WTC11 (cell line): ENCODE measurements at regions not wholly inside any gene's neighbourhood (a gene's known extent, or its start where the extent isn't known, plus 50 kb on each side); places are given as distances from the start of the nearest gene placed in this dataset.

Experiments used
- NR3C1 ChIP-seq: sonication (generic); formaldehyde crosslinking; conservative IDR thresholded peaks from 2 replicates; pipeline ENCODE4 v1.8.1; 2023; ENCODE audit warnings: low read depth, mild to moderate bottlenecking, missing genetic modification reagents
- TF ChIP-seq, protein P1 (sequence below): fragments of 200-600 bp; IDR thresholded peaks from 2 replicates; pipeline ENCODE4 v1.8.0; 2022; ENCODE audit warnings: antibody characterized with exemption
- TF ChIP-seq, protein P2 (sequence below): sonication (generic); formaldehyde crosslinking; IDR thresholded peaks from 2 replicates; pipeline ENCODE4 v1.8.1; 2022; ENCODE audit warnings: low read depth, mild to moderate bottlenecking, moderate library complexity, missing genetic modification reagents, borderline replicate concordance
- TF ChIP-seq, protein P3 (sequence below): sonication (generic); formaldehyde crosslinking; IDR thresholded peaks from 2 replicates; pipeline ENCODE4 v1.8.0; 2022; ENCODE audit warnings: mild to moderate bottlenecking, missing genetic modification reagents
- TF ChIP-seq, protein P4 (sequence below): sonication (generic); formaldehyde crosslinking; IDR thresholded peaks from 2 replicates; pipeline ENCODE4 v1.8.0; 2022; ENCODE audit warnings: mild to moderate bottlenecking, missing genetic modification reagents

DNA sequence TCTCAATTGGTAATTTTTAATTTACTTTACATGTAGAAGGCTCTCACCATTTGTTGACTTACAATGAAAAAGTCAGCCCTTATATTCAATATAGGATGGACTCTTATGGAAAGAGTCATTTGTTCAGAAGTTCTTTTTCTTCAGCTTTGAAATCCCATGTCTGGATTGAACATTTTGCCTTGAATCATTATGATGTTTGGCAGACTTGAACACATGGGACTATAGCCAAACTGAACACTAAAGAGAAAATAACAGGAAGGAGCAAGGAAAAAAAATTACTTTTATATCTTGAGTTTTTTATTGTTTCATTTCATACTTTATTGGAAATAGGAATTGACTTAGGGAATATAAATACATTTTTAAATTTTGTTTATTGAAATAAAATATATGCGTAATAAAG lies 1503.0 kb downstream of the EFNA5 start:
- TF ChIP-seq, protein P1, sequence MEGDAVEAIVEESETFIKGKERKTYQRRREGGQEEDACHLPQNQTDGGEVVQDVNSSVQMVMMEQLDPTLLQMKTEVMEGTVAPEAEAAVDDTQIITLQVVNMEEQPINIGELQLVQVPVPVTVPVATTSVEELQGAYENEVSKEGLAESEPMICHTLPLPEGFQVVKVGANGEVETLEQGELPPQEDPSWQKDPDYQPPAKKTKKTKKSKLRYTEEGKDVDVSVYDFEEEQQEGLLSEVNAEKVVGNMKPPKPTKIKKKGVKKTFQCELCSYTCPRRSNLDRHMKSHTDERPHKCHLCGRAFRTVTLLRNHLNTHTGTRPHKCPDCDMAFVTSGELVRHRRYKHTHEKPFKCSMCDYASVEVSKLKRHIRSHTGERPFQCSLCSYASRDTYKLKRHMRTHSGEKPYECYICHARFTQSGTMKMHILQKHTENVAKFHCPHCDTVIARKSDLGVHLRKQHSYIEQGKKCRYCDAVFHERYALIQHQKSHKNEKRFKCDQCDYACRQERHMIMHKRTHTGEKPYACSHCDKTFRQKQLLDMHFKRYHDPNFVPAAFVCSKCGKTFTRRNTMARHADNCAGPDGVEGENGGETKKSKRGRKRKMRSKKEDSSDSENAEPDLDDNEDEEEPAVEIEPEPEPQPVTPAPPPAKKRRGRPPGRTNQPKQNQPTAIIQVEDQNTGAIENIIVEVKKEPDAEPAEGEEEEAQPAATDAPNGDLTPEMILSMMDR, result no peak
- TF ChIP-seq, protein P2, sequence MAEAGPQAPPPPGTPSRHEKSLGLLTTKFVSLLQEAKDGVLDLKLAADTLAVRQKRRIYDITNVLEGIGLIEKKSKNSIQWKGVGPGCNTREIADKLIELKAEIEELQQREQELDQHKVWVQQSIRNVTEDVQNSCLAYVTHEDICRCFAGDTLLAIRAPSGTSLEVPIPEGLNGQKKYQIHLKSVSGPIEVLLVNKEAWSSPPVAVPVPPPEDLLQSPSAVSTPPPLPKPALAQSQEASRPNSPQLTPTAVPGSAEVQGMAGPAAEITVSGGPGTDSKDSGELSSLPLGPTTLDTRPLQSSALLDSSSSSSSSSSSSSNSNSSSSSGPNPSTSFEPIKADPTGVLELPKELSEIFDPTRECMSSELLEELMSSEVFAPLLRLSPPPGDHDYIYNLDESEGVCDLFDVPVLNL (CRISPR knock-in tag), result no peak
- TF ChIP-seq, protein P3, sequence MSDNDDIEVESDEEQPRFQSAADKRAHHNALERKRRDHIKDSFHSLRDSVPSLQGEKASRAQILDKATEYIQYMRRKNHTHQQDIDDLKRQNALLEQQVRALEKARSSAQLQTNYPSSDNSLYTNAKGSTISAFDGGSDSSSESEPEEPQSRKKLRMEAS, result no peak
- TF ChIP-seq, protein P4, sequence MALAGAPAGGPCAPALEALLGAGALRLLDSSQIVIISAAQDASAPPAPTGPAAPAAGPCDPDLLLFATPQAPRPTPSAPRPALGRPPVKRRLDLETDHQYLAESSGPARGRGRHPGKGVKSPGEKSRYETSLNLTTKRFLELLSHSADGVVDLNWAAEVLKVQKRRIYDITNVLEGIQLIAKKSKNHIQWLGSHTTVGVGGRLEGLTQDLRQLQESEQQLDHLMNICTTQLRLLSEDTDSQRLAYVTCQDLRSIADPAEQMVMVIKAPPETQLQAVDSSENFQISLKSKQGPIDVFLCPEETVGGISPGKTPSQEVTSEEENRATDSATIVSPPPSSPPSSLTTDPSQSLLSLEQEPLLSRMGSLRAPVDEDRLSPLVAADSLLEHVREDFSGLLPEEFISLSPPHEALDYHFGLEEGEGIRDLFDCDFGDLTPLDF (CRISPR knock-in tag), result no peak
- TF ChIP-seq NR3C1 (CRISPR knock-in tag), result no peak
